GM21528 (cell line): ENCODE measurements at regions not wholly inside any gene's neighbourhood (a gene's known extent, or its start where the extent isn't known, plus 50 kb on each side); places are given as distances from the start of the nearest gene placed in this dataset.
"Not testable (repeated sequence)": the region's sequence is repeated elsewhere in the genome, so short reads cannot be mapped to it uniquely, and the experiment has no call there.

Experiments
- ATAC-seq: cut with Tn5 transposase; IDR thresholded peaks from one replicate; pipeline ENCODE4 v1.9.1; 2021; ENCODE audit warnings: mild to moderate bottlenecking, moderate library complexity; ENCODE audit not compliant: unreplicated experiment, low FRiP score

DNA sequence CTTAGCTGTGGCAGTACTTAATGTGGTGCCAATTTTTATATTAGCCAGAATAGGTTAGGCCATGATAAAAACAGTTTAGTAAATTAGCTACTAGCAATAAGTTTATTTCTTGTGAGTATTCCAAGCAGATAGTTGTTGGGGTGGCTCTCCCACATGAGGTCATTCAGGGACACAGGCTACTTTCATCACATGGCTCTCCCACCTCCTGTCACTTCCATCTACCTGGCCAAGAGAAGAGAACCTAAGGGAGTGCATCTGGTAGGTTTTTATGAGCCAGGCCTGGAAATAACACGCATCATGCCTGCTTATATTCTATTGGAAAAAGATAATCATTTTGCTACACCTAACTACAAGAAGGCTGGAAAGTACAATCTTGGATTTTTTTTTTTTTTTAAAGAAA lies 161.4 kb upstream of the CCNH start:
- ATAC-seq = no peak

DNA sequence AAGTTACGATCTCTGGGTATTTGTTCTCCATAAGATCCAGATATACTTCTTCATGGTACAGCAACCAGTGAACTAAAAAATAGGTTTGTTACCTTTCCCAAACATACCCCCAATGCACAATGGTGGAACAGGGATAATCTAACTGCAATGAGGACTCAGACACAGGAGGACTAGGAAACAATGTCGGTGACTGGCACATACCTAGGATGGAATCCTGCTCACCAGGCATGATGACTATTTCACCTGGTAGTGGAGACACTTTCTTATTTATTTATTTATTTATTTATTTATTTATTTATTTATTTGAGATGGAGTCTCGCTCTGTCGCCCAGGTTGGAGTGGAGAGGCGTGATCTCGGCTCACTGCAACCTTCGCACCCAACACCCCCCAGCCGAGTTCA lies 159.9 kb upstream of the CCNH start:
- ATAC-seq = no peak

DNA sequence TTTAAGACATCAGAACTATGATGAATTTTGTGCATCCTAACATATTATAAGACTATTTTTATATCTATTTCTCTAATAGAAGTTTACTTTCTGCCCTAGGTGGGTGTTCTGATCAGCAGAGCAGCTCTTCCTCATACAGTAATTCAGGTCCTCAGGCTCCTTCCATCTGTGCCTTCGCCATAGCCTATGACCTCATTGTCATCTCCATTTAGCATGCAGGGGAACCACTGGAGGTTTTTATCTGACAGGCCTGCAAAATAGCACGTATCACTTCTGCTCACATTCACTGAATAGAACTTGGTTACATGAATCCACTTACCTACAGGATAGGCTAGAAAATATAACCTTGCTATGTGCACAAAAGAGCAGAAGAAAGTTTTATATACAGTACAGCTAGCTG lies 159.4 kb upstream of the CCNH start:
- ATAC-seq = no peak

DNA sequence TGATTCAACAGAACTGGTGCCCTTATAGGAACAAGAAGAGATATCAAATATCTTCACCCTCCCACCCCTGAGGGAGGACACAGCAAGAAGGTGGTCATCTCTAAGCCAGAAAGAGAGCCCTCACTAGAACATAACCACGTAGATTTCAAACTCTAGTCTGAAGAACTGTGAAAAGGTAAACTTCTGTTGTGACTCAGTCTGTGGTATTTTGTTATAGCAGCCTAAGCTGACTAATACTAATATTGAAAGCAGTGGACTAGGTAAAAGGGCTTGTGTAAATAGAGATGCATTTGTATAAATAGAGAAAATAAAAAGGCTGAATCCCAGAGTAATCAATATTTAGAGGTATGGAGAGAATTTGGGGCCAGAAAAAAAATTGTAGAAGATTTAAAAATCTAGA lies 157.6 kb upstream of the CCNH start:
- ATAC-seq = no peak

DNA sequence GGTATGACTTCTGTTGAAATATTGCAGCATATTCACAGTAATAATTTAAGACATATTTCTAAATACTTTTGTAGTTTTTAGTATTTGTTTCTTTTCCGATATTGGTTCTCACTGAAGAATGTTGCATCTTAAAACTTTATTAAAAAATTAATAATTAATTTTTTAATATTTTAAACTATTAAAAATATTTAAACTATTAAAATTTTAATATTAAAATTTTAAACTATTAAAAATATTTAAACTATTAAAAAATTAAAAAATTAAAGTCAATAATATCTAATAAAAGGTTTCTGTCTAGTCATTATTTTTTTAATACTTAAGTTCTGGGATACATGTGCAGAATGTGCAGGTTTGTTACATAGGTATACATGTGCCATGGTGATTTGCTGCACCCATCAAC lies 149.3 kb upstream of the CCNH start:
- no peak for ATAC-seq

DNA sequence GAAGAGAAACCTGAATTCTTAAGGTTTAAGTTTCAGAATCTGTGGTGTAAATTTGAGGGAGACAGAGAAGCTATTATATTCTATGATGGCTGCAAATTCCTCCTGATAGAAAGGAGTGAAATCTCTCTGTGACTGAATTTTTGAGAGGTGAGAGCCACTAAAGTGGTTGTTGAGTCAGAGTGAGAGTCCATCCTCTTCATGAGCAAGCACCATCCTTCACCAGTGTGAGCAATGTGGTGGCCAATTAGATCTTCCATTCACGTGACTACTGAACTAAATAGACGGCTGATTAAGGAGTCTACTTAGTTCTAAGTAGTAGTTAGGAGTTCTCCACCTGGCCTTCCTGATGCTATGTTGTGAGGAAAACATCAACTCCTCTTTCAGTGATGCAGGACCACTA lies 147.8 kb upstream of the CCNH start:
- no peak for ATAC-seq

DNA sequence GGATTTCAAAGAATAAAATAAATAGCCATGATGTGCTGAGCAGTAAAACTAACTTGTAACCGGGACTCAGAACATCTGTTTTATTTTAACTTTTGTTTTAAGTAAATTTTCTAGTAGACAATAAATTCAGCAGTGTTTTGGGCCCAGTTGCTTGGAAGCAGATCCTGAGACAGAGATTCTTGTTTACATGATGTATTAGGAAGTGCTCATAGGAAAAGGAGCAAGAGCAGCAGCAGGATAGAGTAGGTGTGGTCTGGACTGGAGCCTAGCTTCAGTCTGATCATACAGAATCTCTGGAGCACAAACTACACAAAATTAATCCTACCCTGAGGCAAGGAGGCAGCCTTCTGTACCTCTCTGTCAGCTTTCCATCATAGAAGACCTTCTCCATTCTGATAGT lies 139.2 kb upstream of the CCNH start:
- no peak for ATAC-seq

DNA sequence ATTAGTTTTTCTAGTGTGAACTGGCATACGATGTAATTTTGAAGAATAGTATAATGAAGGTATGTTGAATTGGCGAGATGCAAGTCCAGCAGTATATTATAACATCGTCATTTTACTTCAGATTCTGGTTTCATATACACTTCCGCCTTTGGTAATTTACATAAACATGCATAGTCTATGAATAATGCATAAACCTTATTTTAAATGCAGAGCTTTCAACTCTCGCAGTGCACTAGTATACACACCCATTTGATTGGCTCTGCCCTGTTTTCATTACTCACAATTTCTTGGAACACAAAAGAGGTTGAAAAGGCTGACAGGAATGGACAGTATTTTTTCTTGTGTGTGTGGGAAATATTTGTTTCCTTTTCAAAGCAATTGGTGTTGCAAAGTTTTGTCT lies 128.9 kb upstream of the CCNH start:
- ATAC-seq = no peak

DNA sequence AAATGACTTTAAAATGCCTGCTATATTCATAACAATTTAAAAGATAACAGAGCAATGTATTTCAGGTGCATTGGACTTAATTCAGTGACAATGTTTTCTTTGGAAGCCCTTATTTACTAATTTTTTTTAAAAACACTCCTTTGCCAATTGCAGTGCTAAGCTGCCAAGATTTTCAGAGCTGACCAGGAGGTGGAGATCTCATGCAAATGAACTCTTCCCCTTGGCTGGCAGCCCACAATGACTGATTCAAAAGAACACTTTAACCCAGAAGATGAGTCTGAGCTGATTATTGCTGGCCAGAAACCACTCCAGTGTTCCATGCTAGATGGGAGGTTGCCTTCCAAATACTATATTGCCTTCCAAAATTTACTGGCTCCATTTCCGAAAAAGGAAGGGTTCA lies 128.3 kb upstream of the CCNH start:
- ATAC-seq = no peak

DNA sequence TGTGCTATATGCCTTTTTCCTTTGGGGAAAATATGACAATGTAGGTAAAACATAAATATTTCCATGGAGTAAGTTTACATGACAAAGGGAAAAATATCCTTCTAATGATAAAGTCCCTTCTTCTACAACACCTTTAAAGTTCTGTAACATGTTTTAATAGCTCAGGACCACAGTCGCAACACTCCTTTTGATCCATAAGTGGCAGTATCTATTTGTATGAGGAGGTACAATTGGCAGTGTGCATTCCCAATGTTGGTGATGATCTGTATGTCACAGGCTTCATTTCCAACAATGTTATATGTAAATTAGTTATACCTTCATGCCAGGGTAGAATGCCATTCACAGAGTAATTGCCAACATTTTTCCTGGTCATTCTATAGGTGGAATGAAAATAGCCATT lies 127.1 kb upstream of the CCNH start:
- no peak for ATAC-seq

DNA sequence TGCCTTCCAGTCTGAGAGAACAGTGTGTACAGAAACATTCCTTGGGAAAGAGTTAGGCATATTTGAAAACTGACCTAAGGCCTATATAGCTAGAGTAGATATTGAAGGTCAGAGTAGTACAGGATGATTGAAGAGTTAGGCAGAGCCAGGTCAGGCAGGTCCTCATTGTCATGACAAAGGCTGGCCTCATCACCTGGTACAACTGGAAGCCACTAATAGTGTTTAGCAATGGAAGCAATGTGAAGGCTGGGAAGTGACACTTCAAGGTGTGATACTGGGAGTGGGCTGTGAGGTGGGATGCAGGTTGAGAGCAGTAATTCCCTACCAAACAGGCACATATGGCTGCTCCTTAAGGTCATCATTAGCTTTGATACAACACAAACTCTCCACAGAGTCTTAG lies 123.6 kb upstream of the CCNH start:
- ATAC-seq = no peak

DNA sequence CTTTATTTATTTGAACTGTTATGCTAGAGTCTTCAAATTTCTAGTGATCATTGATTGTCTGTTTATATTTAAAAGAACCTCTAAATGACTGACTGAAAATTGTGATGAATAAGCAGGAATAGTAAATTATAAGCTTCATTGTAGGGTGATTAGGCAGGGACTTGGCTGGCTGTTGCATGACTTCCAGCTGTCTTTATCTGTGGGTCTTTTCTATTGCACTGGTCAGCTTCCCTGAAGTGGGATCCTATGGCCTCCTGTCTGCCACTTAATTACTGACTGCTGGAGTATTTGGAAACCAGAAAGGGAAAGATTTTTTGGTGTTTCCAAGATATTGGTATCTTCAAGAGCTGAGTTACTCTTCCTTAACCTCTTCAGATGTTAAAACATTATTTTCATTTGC lies 123.0 kb upstream of the CCNH start:
- no peak for ATAC-seq

DNA sequence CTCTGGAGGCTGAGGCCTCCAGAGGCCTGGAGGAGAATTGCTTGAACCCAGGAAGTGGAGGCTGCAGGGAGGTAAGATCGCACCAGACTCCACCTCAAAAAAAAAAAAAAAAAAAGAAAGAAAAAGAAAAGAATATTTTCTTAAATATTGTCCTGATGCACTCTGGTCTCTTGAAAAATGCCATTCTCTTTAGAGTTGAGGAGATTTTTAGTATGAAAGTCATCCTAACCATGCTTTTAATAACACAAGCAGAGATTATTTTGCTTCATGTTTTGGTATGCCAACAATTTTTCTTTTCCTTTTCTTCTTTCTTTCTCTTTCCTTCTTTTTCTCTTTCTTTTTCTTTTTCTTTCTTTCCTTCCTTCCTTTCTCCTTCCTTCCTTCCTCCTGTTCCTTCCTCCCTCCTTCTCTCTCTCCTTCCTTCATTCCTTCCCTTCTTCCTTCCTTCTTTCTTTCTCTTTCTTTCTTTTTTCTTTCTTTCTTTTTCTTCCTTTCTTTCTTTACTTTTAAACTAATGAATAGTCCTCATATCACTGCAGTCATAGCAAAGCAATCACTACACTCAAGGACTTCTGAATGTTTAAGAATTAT lies 116.9 kb upstream of the CCNH start:
- no peak for ATAC-seq

DNA sequence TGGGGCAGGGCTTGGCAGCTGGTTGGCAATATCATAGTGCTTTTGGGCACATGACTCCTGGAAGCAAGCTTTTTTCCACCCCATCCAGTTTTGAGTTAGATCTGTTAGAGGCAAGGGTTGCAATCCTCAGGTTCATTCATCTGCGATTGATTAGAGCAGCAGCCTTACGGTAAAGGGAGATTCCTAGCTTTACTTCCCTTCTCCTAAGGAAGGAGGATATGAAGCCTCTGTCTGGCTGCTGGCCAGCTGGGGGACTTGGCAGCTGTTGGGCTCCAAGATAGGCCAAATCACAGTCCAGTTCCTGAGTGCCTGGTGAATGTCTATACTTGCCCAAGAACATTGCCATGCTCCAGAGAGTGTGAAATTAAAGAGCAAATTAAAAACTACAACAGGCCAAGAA lies 113.4 kb upstream of the CCNH start:
- no peak for ATAC-seq

DNA sequence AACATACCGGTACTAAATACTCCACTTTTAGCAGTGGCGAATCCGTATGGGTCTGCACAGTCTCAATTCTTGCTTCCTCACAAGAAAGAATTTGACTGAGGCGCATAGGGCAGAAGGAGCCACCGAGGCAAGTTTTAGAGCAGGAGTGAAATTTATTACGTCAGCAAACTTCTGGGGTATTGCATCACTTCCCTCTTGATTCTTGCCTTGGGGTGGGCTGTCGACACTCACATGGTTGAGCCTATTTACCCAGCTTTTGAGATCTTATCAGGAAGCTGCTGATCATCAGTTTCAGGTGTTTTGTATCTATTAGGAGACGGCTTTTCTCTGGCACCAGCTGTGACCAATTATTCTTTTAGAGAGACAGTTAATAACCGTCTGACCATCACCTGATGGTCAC lies 111.5 kb upstream of the CCNH start:
- ATAC-seq = no peak

DNA sequence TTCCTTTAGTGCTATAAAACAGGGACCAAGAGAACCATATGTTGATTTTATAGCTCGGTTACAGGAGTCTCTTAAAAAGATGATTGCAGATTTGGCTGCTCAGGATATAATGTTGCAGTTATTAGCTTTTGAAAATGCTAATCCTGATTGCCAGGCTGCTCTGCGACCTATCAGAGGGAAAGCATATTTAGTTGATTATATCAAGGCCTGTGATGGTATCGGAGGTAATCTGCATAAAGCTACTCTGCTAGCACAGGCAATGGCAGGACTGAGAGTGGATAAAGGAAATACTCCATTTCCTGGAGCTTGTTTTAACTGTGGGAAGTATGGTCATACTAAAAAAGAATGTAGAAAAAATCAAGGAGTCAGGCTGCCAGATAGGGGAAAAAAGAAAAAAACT lies 99.0 kb upstream of the CCNH start:
- ATAC-seq = not testable (repeated sequence)

DNA sequence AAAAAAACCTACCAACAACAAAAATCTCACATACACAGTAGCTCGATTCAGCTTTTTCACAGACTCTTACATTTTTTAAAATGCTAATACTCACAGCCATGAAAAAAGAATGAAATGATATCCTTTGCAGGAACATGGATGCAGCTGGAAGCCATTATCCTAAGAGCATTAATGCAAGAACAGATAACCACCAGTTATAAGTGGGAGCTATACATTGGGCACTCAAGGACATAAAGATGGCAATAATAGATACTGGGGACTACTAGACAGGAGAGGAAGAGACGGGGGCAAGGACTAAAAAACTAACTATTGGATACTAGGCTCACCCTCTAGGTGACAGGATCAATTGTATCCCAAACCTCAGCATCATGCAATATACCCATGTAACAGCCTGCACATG lies 90.3 kb upstream of the CCNH start:
- no peak for ATAC-seq

DNA sequence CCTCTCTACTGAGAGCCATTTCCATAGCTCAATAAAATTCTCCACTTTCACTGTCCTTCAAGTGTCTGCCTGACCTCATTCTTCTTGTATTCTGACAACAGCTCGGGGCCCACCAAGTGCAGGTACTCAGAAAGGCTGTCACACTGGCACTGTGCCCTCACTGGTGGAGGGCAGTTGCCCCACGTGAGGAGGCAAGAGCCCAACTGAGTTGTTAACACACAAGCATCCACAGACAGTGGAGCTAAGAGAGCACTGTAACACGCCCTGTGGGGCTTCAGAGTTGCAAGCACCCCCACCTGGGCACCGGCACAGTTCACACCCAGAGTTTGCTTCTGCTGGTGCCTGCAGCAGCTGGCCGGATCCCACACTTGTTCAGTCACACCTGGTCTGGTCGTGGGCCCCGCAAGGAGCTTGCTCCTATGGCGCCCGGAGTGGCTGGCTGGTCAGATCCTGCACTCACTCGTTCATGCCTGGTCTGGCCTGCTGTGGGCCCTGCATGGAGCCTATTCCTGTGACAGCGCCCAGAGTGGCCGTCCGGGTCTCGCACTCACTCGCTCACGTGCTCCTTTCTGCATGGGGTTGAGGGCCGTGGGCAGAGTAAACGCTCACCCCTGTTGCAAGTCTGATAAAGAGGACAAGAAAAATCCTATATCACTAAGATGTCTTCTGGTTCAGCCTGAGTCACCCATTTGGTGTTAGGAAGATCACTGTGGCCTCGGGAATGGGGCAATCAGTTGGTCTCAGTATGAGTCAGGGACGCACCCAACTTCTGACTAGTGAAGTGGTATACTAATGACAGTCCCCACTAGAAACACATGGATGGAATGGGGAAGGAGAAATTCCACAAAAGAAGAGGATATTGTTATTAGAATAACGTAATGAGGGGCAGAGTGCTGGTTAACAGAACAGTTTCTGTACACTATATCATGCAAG lies 87.0 kb upstream of the CCNH start:
- no peak for ATAC-seq
